ENCODE measurements at regions not wholly inside any gene's neighbourhood (a gene's known extent, or its start where the extent isn't known, plus 50 kb on each side); places are given as distances from the start of the nearest gene placed in this dataset.
A peak's percentile ranks its signal among the peaks of the same experiment; 100 is the strongest.
"Not testable (repeated sequence)": the region's sequence is repeated elsewhere in the genome, so short reads cannot be mapped to it uniquely, and the experiment has no call there.

GRCh38 chr11:94235772-94236171 lies 68.6 kb upstream of the IZUMO1R start:
- not testable (repeated sequence) for DNase-seq

- peak; percentile 0 for DNase-seq
Measured at GRCh38 chr11:94236416-94236815, 68.0 kb upstream of the IZUMO1R start.

- not testable (repeated sequence) for DNase-seq
Measured at GRCh38 chr11:94237447-94238153, 66.8 kb upstream of the IZUMO1R start.

GRCh38 chr11:94238154-94238735 lies 66.1 kb upstream of the IZUMO1R start:
- DNase-seq, result peak; percentile 2

GRCh38 chr11:94238774-94239173 lies 65.6 kb upstream of the IZUMO1R start:
- not testable (repeated sequence) for DNase-seq

- DNase-seq, result no peak
Measured at GRCh38 chr11:94241896-94242295, 62.5 kb upstream of the IZUMO1R start.

GRCh38 chr11:94243571-94244515 lies 60.5 kb upstream of the IZUMO1R start:
- DNase-seq, result no peak

- no peak for DNase-seq
Measured at GRCh38 chr11:94245121-94245520, 59.3 kb upstream of the IZUMO1R start.

- DNase-seq, result not testable (repeated sequence)
Measured at GRCh38 chr11:94248301-94248700, 56.1 kb upstream of the IZUMO1R start.

- no peak for DNase-seq
Measured at GRCh38 chr11:94254214-94254613, 50.2 kb upstream of the IZUMO1R start.
